ENCODE measurements at regions not wholly inside any gene's neighbourhood (a gene's known extent, or its start where the extent isn't known, plus 50 kb on each side); places are given as distances from the start of the nearest gene placed in this dataset.

GRCh38 chr11:114785820-114786219 is 107.5 kb downstream of the NXPE2 start:
- RAD21 ChIA-PET (ENCODE audit: unreplicated experiment): no interaction called here
- intact Hi-C loops (cut with micrococcal nuclease; ENCODE audit: unreplicated experiment) (no loop called here), in situ Hi-C loops (cut with MboI) (no loop called here)
- BruUV-seq (replicated peaks): no TSS peak
- DNase-seq (ENCODE audit: low read depth, low spot score) (no peak), FAIRE-seq (no peak), ATAC-seq (no peak)
- Histone ChIP-seq H4K20me1 (ENCODE audit: control insufficient read depth, insufficient read depth) (no peaks in the 10 kb centered on the region), H3K4me3 (no peak overlapping the region), H3K4me2 (ENCODE audit: control insufficient read depth, insufficient read depth) (no peak overlapping the region), H3K27me3 (replicated peaks in 1 of 2; ENCODE audit: control insufficient read depth in 2 of 2, insufficient read depth in 2 of 2, low read length in 1 of 2) (no peaks in the 10 kb centered on the region; a peak in 1 of 4 replicates), H2AFZ (ENCODE audit: control insufficient read depth, low read depth, low read length) (no peak overlapping the region), H3K36me3 (ENCODE audit: control insufficient read depth in 2 of 2, insufficient read depth in 2 of 2, low read length in 1 of 2) (no peaks in the 10 kb centered on the region), H3K9ac (ENCODE audit: control insufficient read depth, insufficient read depth, low read length) (no peak overlapping the region), H3K9me3 (replicated peaks; ENCODE audit: control insufficient read depth, insufficient read depth, low read length) (no peaks in the 10 kb centered on the region), H3K79me2 (ENCODE audit: control insufficient read depth, insufficient read depth, low read length) (no peaks in the 10 kb centered on the region), H3K27ac (ENCODE audit: control insufficient read depth, insufficient read depth) (no peak overlapping the region), H3K4me1 (ENCODE audit: control insufficient read depth, insufficient read depth, low read length) (no peaks in the 10 kb centered on the region)
- POLR2A ChIA-PET: no interaction called here
- 35% methylated on average over 4 of the region's 4 CpGs for WGBS (ENCODE audit: insufficient coverage, insufficient replicate concordance, low lambda C conversion rate, missing lambda C conversion rate)
- TF ChIP-seq E2F4 (IDR thresholded peaks at IDR 0.05; ENCODE audit: low read depth, low read length) (no peak), CBFB (IDR thresholded peaks at IDR 0.05; ENCODE audit: low read depth) (no peak), RB1 (IDR thresholded peaks at IDR 0.05; ENCODE audit: borderline replicate concordance) (no peak), EED (IDR thresholded peaks at IDR 0.05; ENCODE audit: low read depth) (no peak), ZNF592 (IDR thresholded peaks at IDR 0.05) (no peak), ASH2L (IDR thresholded peaks at IDR 0.05; ENCODE audit: borderline replicate concordance, low read depth) (no peak), MTA2 (IDR thresholded peaks at IDR 0.05; ENCODE audit: low read depth) (no peak), HDAC2 (IDR thresholded peaks at IDR 0.05) (no peak), TARDBP (IDR thresholded peaks at IDR 0.05; ENCODE audit: borderline replicate concordance) (no peak)
- TF ChIP-seq, protein P1, sequence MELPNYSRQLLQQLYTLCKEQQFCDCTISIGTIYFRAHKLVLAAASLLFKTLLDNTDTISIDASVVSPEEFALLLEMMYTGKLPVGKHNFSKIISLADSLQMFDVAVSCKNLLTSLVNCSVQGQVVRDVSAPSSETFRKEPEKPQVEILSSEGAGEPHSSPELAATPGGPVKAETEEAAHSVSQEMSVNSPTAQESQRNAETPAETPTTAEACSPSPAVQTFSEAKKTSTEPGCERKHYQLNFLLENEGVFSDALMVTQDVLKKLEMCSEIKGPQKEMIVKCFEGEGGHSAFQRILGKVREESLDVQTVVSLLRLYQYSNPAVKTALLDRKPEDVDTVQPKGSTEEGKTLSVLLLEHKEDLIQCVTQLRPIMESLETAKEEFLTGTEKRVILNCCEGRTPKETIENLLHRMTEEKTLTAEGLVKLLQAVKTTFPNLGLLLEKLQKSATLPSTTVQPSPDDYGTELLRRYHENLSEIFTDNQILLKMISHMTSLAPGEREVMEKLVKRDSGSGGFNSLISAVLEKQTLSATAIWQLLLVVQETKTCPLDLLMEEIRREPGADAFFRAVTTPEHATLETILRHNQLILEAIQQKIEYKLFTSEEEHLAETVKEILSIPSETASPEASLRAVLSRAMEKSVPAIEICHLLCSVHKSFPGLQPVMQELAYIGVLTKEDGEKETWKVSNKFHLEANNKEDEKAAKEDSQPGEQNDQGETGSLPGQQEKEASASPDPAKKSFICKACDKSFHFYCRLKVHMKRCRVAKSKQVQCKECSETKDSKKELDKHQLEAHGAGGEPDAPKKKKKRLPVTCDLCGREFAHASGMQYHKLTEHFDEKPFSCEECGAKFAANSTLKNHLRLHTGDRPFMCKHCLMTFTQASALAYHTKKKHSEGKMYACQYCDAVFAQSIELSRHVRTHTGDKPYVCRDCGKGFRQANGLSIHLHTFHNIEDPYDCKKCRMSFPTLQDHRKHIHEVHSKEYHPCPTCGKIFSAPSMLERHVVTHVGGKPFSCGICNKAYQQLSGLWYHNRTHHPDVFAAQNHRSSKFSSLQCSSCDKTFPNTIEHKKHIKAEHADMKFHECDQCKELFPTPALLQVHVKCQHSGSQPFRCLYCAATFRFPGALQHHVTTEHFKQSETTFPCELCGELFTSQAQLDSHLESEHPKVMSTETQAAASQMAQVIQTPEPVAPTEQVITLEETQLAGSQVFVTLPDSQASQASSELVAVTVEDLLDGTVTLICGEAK (IDR thresholded peaks at IDR 0.05; ENCODE audit: borderline replicate concordance): no peak
- TF ChIP-seq, protein P2, sequence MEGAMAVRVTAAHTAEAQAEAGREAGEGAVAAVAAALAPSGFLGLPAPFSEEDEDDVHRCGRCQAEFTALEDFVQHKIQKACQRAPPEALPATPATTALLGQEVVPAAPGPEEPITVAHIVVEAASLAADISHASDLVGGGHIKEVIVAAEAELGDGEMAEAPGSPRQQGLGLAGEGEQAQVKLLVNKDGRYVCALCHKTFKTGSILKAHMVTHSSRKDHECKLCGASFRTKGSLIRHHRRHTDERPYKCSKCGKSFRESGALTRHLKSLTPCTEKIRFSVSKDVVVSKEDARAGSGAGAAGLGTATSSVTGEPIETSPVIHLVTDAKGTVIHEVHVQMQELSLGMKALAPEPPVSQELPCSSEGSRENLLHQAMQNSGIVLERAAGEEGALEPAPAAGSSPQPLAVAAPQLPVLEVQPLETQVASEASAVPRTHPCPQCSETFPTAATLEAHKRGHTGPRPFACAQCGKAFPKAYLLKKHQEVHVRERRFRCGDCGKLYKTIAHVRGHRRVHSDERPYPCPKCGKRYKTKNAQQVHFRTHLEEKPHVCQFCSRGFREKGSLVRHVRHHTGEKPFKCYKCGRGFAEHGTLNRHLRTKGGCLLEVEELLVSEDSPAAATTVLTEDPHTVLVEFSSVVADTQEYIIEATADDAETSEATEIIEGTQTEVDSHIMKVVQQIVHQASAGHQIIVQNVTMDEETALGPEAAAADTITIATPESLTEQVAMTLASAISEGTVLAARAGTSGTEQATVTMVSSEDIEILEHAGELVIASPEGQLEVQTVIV (IDR thresholded peaks at IDR 0.05; ENCODE audit: borderline replicate concordance, partially characterized antibody): no peak
- CTCF ChIA-PET: no interaction called here
- SMC1A ChIA-PET (ENCODE audit: uncharacterized antibody, unreplicated experiment): no interaction called here

Data from GM12878 (cell line).